ENCODE measurements at regions not wholly inside any gene's neighbourhood (a gene's known extent, or its start where the extent isn't known, plus 50 kb on each side); places are given as distances from the start of the nearest gene placed in this dataset.
"Not testable (repeated sequence)": the region's sequence is repeated elsewhere in the genome, so short reads cannot be mapped to it uniquely, and the experiment has no call there.

DNA sequence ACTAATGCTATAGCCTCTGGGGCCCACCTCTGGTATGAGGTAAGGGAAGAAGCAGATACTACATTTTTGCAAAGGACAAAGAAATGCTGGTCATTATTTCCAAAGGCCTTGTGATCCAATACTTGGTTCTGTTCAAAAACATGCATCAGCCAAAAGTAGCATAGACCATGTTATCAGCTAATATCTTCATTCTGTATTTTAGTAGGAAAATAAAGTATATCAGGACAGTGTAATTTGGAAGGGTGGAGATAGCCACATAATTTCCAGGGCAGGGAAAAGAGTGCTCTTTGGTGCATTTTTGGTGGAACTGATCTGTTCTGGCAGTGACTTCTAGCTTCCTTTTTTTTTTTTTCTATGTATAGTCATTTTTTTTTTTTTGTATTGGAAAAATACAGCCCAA lies 258.0 kb upstream of the SOX4 start:
- no peak for DNase-seq

DNA sequence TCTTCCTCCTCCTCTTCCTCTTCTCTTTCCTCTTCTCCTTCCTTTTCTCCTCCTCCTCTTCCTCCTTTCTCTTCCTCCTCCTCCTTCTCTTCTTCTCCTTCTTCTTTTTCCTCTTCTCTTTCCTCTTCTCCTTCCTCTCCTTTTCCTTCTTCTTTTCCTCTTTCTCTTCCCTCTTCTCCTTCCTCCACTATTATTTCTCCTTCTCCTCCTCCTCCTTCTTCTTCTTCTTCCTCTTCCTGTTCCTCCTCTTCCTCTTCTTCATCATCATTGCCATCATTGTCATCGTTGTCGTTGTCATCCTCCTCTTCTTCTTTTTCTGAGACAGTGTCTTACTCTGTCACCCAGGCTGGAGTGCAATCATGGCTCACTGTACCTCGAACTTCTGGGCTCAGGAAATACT lies 256.3 kb upstream of the SOX4 start:
- no peak for DNase-seq

DNA sequence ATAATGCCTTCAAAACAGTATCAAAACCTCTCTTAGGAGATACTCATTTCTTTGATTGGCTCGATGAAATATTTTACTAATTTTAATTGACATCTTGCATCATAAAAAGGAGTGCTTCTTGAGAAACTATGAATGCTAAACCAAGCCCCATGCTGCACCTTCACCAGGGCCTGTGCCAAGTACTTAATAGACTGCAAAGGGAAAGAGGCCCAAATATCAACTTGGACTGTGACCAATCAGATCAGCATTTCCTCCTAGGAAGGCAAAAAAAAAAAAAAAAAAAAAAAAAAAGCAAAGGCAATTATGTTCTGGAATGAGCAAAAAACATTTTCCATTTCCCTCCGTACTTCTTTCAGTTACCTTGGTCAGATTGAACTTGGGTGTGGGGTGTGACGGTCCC lies 253.0 kb upstream of the SOX4 start:
- DNase-seq, result no peak

DNA sequence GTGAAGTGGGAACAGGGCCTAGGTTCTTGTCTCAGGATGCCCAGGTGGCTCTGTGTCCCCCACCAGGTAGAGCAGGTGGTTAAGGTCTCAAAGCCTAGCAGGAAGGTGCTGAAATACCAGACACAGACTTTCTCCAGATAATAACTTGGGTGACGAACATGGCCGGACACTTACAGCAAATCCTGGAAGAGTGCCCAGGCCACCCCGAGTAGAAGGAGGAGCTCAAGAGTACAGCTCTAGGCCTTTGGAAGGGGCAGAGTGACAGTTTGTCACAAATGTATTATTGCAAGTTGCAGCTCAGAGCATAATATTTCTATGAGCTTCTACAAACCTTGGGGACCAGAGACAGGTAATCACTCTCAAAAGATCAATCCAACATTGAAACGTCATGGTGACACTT lies 251.6 kb upstream of the SOX4 start:
- DNase-seq, result no peak

DNA sequence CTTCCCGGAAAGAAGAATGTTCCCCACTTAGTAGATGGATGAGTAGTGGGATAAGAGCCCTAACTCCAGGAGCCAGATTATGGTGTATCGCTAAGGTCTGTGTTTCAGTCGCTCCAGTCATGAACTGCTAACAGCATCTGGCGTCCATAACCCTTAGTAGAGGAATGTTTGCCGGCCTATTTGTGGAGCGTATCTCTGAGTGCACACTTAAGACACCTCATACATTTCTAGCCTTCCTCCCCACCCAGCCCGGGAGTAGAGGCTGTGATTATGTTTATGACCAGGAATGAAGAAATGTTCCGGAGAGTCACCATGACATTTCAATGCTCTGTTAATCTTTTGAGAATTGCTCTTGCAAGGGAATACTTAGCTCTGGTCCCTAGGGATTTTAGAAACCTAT lies 251.1 kb upstream of the SOX4 start:
- DNase-seq, result no peak

DNA sequence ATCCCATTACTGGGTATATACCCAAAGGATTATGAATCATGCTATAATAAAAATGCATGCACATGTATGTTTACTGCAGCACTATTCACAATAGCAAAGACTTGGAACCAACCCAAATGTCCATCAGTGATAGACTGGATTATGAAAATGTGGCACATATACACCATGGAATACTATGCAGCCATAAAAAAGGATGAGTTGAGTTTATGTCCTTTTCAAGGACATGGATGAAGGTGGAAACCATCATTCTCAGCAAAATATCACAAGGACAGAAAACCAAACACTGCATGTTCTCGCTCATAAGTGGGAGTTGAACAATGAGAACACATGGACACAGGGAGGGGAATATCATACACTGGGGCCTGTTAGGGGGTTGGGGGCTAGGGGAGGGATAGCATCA lies 247.8 kb upstream of the SOX4 start:
- not testable (repeated sequence) for DNase-seq

DNA sequence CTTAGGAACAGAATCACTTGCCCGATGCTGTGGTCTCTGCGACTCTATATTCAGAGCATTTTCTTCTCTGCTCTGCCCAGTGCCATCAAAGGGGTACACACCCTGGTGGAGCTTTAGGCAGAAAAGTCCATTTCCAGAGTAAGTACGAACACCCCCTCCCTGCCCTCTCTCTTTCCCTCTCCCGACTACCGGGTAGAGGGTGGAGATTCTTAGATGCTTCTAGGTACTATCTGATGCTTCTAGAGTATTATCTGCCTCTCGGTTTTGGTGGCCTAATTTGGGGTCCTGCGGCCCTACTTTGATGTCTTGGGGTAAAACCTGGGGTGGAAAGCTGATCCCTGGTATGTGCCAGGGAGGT lies 245.4 kb upstream of the SOX4 start:
- no peak for DNase-seq

DNA sequence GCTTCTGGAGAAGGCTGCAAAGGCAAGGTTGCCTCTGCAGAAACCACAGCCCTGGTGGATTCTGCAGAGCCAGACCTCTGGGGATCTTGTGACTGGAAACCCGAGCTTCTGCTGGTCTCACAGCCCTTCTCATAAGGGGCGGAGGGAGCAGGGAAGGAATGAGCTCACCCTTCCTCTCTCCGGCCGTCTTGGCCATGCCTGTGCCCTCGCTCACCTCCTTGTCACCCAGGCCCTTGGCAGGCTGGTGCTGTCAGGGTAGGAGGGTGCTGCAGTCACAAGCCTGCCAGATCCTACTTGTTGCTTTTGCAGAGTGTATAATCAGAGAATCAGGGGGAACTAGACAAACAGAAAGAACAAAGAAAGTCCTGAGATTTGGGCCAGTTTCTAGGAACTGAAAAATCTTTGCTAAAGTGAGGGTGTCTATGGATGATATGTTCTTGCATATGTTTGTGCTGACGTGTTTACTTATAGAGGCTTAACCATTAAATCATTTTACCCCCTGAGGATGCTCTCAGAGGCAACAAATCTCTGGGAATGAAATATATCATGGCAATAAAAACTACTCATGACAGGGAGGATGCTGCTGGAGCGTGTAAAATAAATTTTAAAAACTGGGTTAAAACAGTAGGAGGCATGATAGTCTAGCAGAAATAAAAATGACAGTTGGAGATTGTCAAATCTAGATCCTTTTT lies 244.9 kb upstream of the SOX4 start:
- no peak for DNase-seq

DNA sequence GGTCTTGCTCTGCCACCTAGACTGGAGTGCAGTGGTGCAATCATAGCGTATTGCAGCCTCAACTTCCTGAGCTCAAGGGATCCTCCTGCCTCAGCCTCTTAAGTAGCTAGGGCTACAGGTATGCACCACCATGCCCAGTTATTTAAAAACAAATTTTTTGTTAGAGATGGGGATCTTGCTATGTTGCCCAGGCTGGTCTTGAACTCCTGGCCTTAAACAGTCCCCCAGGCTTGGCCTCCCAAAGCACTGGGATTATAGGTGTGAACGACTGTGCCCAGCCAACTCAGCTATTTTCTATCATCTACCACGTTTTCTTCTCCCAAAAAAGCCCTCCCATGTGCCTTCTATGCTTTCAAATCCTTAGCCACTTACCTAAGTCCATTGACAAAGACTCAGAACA lies 243.7 kb upstream of the SOX4 start:
- DNase-seq, result no peak

DNA sequence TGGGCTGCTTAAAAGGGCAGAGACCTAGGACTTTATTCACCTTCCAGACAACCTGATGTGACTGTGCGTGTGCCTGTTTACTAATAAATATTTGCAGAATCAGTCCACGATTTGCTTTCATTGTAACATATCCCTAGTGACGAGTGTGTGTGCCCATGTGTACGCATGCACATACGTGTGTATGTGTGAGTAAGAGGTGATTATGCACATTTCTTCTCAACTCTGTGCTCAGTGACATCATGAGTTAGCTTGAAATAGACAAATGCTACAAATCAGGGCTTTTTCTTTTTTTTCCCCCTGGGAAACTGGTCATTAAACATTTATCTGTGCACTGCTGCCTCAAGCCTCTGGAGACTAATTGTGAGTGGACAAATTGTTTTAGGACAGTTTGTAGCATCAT lies 242.6 kb upstream of the SOX4 start:
- no peak for DNase-seq

DNA sequence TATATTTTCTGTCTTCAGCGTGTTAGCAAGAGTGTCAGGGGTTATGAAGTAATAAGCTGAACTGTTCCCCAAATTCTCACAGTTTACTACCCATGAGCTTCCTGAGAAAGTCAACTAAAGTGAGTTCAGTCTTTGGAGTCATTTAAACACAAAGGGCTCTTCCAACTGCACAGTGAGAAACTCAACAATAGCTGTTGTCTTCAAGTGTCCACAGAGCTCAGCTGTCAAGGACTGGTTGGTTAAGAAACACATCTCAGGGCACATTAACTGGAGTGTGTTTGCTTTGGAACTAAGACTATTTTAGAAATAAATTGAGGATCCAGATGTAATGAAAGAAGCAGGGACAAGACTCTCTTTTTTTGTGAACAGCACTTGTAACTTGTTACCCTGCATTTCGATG lies 241.4 kb upstream of the SOX4 start:
- no peak for DNase-seq

DNA sequence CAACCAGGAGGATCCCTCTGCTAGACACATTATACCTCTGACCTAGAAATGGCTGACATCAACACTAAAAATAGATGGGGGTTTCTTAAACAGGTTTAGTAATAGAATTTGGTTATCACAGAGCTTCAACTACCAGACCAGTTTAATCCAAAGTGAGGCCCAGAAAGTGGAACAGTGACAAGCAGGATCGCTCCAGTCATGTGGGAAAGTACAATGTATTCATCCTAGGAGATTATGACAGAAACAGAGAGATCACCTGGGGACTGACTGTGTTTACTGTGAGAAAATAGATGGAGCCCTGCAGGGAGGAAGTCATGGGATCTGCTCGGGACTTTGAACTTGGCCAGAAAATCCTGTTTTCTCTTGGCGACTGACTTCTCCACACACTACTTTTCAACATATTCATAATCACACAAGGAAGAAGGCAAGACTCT lies 238.7 kb upstream of the SOX4 start:
- DNase-seq, result no peak

DNA sequence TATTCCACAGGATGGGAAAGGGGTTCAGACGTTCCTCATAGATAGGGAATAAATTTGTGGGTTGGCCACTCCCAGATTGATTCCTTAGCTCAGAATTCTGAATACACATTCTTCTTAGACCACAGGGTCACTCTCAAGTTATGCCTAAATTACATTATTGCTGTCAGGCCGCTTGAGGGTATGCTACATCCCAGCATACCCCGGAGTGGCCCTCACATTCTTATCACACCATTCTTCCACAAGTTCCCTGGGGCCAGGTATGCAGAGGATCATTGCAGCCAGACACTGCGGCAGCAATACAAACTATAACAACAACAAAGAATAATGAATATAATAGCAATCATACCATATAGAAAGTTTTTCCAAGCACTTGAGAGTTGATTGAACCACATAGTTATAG lies 237.9 kb upstream of the SOX4 start:
- DNase-seq, result no peak

DNA sequence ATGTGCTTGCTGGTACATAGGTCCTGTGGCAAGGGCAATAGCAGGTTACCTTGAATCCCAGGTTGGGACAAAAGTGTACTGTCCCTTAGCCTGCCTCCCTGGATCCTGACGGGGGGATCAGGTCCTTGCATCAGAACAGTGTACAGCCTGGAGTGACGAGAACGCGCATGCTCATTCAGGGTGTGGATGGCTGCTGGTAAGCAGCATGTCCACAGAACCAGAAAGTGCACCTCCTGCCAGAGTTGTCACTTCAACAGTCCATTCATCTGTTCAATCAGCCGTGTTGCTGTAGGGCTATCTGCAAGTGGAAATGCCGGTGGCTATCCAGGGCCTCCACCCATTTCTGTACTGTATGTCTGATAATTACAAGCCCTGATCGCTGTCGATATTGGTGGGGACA lies 236.3 kb upstream of the SOX4 start:
- DNase-seq, result no peak

DNA sequence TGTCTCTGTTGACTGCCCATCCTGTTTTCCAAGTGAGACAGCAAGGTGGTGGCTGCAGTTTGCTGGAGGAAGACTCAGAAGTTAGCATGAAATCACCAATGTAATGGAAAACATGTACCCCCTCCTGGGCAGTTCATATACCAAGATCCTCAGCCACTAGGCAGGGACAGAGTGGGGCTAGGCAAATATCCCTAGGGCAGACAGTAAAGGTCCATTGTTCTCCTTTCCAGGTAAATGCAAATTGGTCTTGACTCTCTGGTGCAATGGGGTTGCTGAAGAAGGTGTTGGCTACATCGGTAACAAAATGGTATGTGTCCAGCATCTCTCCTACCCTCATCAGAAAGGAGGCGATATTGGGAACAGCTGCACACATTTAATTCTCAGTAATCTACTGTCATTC lies 233.6 kb upstream of the SOX4 start:
- no peak for DNase-seq

DNA sequence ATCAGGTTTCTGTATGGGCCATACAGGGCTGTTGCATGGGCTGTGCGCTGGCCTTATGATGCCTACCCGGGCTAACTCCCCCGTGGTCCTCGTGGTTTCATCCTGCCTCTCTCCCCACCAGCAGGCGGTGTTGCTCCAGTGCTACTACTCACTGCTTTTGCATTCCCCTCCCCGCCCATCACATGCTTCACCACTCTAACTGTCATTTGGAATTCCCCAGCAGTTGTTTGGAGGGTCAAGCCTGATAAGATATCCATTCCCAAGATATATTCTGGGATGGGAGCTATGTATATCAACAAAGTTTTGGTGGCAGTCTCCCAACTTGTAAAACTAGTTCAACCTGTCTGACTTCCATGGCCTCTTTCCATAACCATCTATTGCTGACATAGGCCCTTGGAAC lies 233.2 kb upstream of the SOX4 start:
- DNase-seq, result no peak

DNA sequence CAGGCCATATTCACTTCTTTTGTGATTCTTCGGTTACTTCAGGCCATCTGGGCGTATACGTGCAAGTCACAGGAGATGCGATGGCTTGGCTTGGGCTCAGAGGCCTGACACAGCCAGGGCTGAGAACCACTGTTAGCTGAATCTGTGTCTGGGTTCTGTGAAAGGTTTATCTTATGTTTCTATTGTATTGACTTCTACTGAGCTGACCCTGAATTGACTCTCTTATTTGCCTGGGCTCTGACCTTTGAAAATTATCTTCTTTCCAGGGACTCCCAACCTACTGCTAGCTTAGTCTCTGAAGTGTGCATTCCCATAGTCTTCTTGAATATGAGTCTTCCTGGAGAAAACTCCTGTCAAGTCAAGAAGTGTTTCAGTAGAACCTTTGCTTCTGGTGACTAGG lies 226.4 kb upstream of the SOX4 start:
- DNase-seq, result no peak

DNA sequence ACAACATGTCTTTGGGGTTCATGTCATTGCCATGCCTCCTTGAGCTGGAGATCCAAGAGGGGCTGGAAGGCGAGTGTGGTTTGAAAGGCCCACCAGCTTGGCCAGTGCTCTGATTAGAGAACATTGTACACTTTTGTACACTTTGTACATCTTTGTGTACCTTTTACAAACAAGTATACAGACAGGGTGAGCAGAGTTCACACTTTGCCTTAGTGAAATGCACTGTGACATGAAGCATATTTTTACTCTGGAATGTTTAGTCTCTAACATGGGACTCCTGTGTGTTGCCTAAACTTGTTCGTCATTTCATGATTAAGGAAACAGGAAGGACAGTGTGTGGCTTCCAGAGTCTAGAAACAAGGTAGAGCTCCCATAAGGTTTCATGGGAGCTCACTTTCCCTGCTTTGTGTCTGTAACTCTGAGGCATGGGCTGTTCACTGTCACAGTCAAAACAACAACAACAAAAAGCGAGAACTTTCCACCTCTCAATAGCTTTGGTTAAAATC lies 225.8 kb upstream of the SOX4 start:
- no peak for DNase-seq

DNA sequence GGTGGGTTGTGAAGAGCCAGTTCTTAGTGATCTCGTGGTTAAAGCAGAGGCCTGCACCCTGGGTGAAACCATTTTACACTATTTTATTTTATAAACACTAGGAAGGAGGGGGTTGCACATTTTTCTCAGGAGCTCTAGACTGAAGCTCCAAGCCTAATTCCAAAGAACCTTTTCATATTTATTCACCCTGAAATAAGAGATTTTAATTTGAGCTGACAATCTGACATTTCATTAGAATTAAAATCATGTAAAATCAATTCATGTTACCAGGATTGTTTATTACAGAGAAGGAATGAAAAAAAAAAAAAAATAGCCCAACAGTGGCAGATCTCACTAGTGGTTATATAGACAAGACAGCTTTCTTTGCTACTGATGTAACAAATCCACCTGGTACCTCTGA lies 222.5 kb upstream of the SOX4 start:
- DNase-seq, result no peak

DNA sequence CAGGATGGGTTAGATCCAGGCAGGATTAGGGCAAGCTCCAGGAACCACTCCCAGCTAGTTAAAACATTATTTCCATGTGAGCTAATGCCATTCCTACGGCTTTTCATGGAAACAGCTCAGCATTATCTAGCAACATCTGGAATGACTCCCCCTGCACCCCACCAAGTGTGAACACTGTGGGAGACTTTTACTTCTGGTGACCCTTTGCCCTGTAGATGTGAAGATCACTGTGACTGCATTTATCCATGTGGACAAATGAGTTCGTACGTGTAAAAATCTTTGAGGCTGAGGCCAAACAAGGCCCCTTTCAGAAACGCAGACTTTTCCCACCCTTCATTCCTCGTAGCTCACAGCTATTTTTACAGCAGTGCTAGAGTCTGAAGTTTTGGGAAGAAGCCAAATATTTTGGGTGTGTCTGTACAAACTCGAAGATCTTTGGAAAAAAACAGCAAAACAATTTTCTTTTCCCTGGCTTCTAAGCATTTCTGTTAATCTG lies 221.8 kb upstream of the SOX4 start:
- DNase-seq, result no peak

DNA sequence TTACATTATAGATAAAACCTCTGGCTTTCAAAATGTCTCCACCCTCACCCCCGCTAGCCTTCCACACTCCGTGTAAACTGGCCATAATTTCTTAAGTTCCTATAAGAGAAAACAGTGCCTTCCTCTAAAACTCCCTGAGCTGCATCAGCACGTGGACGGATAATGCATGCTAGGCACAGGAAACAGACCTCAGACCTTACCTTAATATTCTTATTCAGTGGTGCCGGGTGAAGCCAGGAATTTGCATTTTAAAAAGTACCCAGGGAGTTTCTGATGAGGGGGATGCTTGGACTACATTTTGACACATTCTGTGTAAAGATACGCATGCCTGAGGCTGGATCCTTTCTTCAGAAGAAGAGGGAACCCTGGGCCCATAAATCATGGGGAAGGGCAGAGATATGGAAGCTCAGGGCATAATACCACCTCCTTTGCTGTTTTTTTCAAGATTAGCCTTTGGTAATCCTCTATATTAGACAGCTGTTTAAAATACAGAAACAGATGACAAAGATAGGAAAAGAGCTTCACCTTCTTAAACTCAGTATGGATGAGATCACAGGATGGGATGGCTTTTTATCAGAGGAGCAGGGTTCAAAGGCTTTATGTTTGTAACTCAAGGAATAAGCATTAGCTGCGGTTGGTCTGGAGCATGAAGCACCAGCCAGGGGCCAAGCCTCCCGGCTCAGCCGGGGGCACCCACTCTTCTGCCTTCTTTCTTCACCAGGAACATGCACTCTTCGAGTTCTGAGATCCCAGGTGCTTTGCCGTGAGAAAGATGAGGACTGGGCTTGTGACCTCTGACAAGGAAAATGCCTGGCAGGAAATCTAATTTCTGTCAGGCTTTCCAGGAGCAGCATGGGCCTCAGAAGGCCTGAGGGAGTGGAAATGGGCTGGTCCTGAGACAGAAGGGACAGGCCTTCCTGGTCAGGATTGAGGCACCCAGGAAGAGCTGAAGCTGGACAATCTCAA lies 218.1 kb upstream of the SOX4 start:
- no peak for DNase-seq

DNA sequence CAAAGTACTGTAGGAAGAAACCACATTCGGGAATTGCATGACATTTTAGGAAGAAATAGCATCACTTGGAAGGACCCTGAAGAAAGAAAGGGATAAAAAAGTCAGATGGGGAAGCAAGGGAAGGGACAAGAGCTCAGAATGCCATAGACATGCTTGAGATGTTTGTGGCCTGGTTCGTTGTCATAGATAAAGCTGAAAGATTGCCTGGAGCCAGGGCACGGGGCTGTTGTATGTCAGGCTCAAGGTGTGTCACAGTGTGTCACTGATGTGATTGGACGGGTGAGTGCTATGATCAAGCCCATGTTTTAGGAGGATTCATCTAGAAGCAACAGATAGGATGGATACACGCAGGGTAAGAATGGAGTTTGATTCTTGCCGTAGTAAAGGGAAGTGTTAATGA lies 216.2 kb upstream of the SOX4 start:
- DNase-seq, result no peak

DNA sequence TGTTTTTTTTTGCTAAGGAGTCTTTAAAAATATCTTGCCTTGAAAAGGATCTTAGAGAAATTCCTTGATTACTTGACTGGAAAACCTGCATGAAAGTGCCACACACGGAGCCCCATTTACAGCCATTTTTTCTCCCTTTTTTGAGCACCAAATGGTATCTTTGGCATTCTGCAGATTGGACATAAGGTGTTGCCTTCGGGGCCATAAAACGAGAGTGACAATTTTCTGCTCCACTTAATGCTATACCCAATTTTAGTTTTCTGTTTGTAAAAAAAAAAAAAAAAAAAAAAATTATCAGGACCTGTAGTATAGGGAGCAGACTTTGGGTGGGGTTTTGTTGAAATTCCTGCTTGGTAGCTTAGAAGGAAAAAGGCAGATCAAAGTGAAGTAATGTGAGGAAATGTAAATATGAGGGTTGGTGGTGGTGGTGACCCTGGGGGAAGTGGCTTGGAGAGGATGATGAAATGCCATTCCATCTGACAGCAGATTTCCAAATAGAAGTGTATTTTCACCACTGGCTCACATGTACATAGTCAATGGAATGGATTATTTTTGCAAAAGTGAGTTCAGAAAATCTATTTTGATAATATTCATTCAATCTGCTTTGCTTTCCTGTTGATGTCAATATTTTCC lies 212.1 kb upstream of the SOX4 start:
- no peak for DNase-seq
